HG02759 (cell line): ENCODE measurements at regions not wholly inside any gene's neighbourhood (a gene's known extent, or its start where the extent isn't known, plus 50 kb on each side); places are given as distances from the start of the nearest gene placed in this dataset.

Source experiments
- ATAC-seq: cut with Tn5 transposase; IDR thresholded peaks from one replicate; pipeline ENCODE4 v1.9.1; 2021; ENCODE audit warnings: mild to moderate bottlenecking, moderate library complexity; ENCODE audit not compliant: unreplicated experiment

DNA sequence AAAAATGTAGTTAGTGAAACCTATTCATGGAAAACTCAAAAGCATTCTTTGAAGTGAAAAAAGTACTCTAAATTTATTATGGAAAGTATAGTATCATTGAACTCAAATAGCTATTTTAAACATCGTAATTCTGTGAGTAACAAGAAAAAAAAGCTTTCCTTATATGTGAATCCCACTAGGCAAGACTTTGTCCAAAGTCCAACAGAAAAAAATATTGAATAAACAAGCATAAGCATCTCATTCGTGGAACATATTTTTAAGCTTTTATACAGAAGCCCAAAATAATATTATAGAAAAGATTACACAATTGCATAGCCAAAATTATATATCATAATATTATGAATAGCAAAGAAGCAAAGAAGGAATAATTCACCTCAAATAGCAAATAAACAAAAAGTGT lies 79.4 kb upstream of the IFNE start:
- ATAC-seq = no peak

DNA sequence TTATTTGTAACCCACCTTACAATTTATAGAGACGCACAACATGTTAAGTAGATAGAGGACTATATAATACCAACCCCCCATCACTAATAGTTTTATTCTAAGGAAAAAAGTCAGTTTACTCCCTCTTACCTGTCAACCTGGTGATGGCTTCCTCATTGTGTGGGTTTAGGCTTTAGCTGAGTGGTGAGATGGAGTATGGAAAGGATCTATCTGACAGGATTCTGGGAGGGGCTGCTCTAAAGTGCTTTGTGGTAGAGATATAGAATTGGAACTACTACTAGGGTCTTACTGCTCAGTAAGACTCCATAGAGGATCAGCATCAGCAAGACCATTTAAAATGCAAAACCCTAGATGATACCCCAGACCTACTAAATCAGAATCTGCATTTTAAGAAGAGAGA lies 82.1 kb upstream of the IFNE start:
- no peak for ATAC-seq

DNA sequence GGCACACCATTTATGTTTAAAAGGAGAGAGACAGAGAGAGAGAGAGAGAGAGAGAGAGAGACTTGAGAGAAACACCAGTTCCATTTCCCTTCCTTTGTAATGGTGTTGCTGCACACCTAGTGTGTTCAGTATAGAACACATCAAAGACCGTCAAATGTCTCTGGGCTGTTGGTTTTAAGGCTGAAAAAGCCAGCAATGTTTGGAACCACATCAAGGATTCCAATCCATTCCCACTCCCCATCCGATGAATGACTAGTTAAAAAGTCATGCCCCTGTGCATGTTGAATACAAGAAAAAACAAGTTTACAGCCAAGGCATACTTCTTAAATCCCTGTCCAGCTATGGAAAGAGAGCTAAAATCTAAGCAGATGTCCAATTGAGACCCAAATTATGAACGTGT lies 83.0 kb upstream of the IFNE start:
- no peak for ATAC-seq

DNA sequence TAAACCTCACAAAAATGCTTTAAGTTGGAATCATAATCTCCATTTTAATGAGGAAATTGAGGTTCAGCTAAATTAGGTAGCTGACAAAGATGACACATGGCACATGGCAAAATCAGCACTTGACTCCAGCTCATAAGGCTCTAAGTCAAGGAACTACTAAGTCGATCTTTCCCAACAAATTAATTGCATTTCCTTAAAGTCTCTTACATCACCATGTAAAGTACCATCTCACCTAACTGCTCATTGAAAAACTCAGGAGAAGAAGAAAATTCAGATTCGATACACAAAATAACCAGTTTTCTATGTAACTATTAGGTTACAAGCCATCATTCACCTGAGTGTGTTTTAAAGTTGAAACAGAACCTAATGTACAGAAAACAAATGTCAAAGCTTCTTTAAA lies 85.8 kb upstream of the IFNE start:
- ATAC-seq = no peak

DNA sequence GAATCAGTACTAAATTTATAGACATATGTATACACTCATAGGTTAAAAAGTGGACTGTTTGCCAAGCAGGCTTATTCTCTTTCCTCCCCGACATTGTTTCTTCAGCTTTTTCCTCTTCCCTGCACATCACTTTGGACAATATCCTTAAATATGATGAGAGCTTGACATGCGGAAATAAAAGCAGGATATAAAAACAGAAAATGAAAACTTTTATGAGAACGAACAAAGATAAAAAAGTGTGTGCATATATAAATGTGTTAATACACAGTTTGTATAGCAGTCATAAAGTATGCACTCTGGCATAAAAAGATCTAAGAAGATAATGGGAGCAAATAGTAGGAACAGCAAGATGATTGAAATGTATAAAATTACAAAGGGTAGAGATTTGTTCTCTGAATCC lies 86.4 kb upstream of the IFNE start:
- no peak for ATAC-seq

DNA sequence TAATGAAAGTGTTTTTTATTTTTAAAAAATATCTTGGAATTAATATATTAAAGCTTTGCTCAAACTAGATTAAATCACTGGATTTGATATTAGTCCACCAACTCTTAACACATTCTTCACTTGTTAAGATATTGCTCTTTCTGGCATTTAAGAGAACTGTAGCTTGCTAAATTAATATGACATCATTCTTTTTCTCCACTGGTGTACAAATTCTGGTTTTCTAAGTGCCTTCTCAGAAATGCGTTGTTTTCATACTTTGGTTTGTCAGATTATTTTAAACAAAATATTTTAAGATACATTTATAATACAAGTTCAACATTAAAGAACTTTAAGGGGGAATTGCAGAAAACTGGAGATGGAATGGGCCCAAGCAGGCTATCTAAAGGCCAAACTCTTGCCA lies 87.6 kb upstream of the IFNE start:
- no peak for ATAC-seq

DNA sequence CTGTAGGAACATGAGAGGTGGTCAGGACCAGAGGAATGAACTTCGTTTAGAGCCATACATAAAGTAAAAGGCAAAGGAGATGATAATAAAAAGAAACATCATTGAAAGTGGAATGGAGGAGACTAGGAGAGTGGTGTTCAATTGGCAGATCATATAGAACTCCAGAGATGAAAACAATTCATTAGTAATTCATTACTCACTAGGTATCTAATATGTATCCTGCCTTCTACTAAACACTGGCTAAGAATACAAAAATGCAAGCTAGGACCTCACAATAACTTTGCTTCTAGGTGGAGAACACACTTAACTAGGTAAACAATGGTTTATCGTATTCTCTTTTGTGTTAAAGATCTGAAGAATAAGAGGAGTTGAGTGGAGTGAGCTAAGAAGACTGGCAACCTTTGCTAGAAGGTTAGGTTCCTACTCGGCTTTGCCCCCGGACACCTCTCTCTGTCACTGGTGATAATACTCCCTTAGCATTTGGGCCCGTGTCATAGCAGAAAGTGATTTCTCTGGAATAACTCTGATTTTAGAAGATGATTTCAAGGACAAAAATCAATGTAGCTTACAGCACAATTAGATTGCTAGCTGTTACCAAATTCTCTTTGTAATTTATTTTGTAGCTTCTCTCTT lies 88.6 kb upstream of the IFNE start:
- no peak for ATAC-seq

DNA sequence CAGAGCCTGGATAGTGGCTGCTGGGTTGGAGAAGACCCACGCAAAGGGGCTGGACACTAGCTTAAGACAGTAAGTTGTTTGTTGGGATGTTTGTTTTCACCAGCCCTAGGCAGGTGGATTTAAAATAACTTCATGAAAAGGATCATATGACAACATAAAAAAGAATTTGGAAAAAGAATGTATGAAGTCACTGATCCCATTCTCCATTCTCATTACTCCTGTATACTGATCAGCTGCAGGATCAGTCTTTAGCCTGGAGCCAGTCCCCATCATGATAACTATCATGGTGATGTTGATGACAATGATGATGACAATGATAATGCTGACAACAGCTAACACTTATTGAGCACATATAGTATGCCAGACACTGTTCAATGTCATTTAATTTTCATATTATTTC lies 92.1 kb upstream of the IFNE start:
- no peak for ATAC-seq

DNA sequence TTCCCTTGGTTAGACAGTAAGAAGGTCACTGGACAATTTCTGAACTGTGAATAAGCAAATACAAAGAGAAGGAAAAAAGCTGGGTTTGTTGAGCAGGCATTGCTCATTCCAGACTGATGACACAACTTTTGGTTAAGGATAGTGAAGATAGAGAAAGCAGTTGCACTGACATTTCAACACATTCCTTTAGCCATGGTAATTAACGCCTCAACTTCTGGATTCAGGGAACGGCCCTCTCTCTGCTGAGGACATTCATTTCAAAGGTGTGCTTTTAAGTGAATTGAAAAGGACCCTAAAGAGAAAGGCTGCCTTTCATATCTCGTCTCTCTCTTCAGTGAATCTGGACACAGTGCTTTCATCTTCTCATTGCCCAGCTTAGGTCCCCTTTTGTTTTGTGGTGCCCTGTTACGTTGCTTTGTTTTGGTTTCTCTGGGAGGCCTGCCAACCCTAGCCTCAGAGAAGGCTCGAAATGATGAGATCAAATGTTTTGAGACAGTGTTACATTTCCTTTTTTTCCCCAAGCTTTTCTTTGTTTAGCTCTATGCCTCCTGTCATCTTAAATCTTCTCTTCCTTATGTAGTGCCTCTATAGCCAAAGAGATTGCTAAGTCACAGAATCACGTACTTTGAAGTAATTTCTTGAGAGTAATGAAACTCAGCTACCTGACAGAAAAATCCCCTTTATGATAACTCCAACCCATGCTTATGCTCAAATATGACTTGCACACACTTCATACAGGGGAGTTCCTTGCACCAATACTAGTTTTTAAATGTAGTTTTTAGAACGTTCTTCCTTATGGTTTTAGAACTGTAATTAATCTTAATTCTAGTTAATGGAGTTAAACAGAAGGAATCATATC lies 94.4 kb upstream of the IFNE start:
- ATAC-seq = no peak

DNA sequence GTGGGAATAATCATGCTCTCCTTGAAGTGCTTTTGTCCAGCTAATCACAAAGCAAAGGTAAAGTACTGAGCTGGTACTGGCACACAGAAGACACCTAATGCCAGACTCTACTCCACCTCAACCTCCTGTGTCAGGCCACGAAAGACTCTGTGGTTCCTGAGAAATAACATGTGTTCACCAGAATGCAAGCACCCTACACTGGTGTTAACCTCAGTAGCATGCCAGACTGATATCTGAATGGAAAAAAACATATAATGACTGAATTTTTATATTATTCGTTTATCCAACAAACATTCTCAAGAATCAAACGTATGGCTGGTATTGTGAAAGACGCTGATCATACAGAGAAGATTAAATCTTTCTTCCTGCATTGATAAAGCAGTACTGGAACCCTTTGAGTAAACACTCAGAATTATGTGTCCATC lies 97.1 kb upstream of the IFNE start:
- no peak for ATAC-seq

DNA sequence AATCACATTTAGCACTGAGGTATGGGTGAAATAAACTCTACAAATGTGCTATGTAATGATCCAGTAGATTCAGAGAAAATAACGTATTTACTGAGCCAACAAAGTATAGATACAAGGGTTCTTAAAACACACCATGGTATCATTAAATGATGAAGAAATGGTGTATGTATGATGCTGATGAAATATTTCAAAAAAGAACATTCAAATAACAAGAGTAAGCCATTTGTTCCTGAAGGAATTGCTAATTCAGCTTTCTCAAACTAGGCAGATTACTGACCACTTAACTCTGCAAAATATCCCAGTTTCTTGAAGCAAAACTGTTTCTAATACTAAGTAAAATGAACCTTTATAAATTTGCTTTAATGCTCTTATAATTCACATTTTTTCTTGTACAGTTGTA lies 97.6 kb upstream of the IFNE start:
- no peak for ATAC-seq

DNA sequence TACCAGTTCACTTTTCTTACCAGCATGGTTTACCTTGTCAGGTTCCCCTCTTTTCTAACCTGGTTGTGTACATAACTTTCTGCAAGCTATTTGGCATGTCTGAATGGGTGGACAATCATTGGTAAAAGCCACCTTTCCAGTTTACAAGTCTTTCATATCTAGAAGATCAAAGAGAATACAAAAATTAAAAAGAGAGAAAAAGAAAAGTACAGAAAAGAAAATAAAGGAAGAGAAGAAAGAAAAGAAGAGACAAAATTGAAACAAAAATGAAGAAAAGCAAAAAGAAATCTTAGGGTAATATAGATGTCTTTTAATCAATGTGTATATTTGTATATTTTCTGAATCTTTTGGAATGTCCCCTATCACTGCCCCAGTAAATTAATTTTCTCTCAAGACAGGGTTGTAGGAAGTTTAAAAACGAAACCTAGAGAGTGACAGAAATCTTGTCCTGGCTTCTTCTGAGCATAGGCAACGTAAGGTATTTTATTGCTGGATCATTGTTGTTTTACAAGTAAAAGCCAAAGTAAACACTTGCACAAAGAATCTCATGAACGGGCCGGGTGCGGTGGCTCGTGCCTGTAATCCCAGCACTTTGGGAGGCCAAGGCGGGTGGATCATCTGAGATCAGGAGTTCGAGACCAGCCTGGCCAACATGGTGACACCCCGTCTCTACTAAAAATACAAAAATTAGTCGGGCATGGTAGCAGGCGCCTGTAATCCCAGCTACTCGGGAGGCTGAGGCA lies 98.7 kb upstream of the IFNE start:
- no peak for ATAC-seq

DNA sequence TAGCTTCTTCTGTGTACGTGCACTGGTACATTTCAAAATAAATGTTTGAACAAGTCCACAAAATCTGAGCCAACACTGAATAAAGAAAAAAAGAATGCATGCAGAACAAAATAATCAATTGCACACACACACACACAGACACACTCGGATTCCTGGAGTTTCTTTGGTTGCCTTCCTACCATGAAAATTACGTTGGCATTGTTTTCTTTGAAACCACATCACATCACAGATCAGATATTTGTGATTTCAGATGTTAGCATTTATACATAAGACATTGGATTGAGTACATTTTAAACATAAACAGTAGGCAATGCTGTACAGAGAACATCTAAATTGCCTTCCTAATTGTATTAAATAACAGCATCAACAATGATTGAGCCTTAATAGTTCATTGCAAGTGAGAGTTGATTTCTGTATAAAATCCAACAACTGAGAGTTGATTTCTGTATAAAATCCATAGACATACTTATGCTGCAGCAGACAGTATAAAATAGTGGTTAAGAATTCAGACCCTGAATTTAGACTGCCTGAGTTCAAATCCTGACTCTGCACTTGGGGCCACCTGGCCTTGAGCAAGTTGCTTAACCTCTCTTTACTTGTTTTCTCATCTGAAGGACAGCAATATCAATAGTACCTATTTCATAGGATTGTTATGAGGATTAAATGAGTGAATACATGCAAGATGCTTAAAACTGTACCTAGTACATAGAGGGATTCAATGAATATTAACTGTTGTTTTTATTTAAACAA lies 101.7 kb upstream of the IFNE start:
- no peak for ATAC-seq

DNA sequence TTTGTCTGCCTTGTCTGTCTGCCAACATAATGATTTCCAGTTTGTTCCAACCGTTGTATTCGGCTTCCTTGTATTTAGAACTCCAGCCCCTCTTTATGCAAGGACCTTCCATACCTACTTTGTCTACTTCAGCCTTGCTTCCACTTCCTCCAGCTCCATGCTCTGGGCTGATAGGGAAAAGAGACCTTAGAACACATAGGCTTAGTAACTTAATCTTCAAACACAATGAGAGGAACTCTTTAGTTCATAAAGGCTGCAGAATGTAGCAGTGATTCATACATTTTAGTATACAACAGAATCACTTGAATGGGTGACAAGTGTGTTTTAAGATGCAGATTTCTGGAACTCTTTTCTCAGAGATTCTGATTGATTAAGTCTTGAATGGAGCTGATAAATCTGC lies 102.8 kb upstream of the IFNE start:
- ATAC-seq = no peak

DNA sequence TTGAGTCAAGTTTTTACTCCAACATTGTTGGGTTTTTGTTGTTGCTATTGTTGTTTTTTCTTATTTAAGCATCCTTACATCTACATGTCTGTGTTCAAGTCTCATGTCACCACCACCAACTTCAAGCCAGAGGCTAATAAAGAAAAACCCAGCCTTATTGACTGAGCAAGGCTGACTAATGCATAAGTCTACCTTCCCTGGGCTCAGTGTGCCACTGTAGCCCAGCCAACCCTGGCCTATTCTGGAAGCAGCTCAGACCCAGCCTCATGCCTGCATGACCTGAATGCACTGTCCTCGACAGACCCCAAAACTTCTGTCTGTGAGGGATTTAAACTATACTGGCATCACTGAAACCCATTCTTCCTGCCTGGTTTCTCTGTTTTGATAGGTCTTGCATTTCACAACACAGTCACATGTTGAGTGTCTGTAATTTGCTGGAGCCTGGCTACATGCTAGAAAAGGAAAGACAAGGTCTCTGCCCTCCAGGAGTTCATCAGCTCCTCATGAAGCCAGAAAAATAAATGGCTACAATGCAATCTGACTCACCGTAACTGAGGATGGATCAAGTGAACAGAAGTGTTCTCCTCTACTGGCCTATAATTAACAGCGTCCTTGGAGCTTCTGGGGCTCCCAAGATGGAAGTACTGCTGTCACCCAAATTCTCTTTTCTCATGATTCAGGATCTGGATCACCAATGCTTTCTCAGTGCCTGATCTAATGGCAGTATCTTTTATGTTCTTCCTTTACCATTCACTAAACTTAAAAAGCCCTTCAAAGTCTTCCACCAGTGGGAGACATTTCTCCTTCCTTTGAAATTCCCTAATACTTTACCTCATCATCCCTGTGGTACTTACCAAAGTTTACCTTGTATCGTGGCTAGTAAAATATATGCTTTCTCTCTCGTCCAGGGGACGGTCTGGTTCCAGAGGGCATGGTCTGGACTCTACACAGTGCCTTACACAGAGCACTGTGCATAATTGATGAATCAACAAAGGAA lies 103.9 kb upstream of the IFNE start:
- ATAC-seq = no peak

DNA sequence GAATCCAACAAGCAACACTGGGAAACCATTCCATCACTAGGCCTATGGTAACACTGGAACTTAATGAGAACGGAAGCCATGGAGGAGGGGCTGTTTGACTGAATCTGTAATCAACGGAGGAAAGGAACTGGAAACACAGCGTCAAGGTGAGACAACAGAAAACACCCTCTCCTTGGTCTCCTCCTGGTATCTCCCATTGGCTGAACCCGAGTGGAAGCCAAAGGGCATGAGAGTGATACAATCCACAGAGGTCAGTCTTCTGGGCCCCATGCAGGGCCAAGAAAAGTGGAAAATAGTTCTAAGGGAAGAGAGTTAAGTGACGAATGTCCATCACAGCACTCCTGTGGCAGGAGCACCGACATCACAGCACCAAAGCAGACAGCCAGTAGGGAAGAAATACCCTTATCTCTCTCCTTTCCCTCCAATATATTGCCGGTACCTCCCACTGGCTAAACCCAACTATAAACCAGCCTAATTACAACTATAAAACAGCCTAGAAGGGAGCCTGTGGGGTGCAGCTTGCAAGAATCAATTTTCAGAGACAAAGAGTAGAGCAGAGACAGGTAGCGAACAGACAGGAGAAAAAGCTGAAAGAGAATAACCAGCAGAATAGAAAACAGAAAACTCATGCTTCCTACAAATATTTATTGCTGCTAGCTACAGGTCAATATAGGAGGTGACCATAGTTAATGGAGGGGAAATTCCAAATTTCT lies 107.4 kb upstream of the IFNE start:
- ATAC-seq = no peak

DNA sequence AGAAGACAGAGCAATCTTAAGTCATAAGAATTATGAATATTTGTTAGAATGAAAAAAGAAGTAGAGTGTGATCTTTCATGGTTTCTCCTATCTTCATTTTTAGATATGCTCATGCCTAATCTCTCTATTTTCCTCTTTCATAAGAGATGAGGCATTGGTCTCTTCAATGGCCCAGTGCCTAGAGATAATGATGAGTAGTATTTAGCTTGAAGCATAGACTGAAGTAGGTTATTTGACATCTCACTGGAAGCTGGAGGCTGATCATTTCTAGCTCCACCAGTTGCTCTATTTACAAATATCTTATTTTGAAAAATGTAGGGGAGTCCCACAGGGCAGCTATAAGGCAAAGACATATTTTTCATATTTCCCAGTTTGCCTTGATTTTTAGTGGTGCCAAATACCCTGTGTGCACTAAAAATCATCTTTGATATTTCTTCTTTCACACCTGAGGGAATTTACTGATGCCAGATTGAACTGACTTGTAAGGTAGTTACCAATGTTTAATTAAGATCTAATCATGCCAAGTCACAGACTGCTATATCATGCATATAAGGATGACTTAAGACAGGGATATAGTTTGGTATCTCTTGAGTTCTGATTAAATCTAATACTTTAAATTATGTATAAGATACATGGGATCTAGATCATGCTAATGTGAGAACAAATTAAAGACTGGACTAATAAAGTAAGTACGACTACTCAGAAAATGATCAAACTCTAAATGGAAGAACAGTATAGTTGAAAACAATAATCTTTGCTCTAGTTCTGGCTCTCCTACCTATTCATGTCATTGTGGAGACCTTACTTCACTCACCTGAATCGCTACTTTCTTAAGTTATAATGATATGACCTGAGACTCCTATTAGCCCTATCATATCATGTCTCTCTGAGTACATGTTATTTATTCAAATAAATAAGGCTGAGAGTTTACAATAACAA lies 108.2 kb upstream of the IFNE start:
- no peak for ATAC-seq
